GM12875 (cell line): ENCODE measurements at regions not wholly inside any gene's neighbourhood (a gene's known extent, or its start where the extent isn't known, plus 50 kb on each side); places are given as distances from the start of the nearest gene placed in this dataset.

Source experiments
- H3K4me3 ChIP-seq: one replicate; pipeline ENCODE4 v1.5.1; 2011; ENCODE audit warnings: low read depth, low read length, control low read depth
- TF ChIP-seq, protein P1 (sequence below): IDR thresholded peaks from 2 replicates; pipeline ENCODE4 v1.5.1; 2011; ENCODE audit warnings: low read depth, mild to moderate bottlenecking, control low read depth, inconsistent platforms, low read length, moderate library complexity, borderline replicate concordance; ENCODE audit not compliant: insufficient read depth

DNA sequence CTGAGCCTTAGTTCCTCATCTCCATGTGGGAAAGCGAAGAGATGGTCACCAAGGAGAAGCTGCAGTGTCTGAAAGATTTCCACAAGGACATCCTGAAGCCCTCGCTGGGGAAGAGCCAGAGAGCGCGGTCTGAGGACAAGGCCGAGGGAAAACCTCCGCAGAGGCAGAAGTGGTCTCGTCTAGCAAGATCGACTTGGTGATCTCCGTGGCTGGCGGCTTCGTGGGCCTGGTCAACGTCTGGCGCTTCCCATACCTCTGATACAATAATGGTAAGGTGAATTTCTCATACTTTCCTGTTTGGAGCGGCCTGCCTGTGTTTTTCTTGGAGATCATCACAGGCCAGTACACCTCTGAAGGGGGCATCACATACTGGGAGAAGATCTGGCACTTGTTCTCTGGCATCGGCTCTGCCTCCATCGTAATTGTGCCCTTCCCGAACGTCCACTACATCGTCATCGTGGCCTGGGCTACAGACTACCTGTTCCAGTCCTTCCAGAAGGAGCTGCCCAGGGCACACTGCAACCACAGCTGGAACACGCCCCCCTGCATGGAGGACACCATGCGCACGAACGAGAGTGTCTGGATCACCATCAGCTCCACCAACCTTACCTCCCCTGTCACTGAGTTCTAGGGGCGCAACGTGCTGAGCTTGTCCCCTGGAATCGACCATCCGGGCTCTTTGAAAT lies 841.1 kb upstream of the TMPRSS15 start:
- TF ChIP-seq, protein P1, sequence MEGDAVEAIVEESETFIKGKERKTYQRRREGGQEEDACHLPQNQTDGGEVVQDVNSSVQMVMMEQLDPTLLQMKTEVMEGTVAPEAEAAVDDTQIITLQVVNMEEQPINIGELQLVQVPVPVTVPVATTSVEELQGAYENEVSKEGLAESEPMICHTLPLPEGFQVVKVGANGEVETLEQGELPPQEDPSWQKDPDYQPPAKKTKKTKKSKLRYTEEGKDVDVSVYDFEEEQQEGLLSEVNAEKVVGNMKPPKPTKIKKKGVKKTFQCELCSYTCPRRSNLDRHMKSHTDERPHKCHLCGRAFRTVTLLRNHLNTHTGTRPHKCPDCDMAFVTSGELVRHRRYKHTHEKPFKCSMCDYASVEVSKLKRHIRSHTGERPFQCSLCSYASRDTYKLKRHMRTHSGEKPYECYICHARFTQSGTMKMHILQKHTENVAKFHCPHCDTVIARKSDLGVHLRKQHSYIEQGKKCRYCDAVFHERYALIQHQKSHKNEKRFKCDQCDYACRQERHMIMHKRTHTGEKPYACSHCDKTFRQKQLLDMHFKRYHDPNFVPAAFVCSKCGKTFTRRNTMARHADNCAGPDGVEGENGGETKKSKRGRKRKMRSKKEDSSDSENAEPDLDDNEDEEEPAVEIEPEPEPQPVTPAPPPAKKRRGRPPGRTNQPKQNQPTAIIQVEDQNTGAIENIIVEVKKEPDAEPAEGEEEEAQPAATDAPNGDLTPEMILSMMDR, result no peak
- no peak overlapping the region for H3K4me3 ChIP-seq

DNA sequence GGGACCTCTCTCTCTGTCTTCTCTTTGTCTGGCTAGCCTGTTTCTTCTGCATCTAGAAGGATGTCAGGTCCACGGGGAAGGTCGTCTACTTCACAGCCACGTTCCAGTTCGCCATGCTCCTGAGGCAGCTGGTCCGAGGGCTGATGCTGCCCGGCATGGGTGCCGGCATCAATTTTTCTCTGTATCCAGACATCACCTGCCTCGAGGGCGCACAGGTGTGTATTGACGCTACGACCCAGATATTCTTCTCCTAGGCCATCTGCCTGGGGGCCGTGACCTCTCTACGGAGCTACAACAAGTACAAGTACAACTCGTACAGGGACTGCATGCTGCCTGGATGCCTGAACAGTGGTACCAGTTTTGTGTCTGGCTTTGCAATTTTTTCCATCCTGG lies 841.6 kb upstream of the TMPRSS15 start:
- H3K4me3 ChIP-seq, result no peak overlapping the region
- TF ChIP-seq, protein P1, result no peak

DNA sequence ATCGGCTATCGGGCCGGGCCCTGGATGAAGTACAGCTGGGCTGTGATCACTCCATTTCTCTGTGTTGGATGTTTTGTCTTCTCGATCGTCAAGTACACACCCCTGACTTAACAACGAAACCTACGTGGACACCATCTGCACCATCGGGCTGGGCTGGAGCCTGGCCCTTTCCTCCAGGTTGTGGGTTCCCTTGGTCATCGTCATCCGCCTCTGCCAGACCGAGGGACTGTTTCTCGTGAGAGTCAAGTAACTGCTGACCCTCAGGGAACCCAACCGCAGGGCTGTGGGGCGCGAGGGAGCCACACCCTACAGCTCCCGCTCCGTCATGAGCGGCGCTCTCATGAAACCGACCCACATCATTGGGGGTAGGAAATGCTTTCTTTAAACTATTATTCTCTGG lies 842.4 kb upstream of the TMPRSS15 start:
- TF ChIP-seq, protein P1, result no peak
- H3K4me3 ChIP-seq, result no peak overlapping the region

DNA sequence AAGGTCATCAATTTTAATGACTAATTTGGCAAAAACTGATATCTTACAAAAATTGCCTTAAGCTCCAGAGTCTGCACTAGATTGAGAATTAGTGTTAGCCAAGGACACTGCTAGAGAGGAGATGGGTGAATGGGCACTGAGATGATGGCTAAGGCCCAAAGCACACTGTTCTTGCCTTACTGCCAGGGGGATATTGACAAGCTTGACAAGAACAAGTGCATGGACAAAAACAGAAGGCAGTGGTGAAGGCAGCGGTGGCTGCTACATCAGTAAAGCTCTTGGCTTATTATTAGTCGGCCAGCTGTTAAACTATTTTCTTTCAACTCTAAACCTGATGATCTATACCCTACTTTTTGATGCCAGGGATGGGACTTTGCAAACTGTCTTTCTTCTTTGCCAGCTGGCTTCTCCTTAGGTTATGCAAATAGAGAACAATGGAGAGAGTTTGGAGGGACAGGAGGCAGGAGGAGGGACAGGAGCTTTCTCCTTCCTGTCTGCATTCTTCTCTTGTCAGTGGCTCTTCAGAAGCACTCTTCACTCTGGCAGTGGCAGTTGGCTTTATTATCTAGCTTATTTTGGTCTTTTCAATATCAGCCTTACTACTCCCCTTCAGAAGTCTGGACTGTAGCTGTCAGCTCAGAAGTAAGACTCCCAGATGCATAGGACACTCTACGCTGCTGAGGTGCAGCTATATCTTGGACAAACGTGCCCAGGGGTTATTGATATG lies 853.5 kb upstream of the TMPRSS15 start:
- H3K4me3 ChIP-seq, result no peak overlapping the region

DNA sequence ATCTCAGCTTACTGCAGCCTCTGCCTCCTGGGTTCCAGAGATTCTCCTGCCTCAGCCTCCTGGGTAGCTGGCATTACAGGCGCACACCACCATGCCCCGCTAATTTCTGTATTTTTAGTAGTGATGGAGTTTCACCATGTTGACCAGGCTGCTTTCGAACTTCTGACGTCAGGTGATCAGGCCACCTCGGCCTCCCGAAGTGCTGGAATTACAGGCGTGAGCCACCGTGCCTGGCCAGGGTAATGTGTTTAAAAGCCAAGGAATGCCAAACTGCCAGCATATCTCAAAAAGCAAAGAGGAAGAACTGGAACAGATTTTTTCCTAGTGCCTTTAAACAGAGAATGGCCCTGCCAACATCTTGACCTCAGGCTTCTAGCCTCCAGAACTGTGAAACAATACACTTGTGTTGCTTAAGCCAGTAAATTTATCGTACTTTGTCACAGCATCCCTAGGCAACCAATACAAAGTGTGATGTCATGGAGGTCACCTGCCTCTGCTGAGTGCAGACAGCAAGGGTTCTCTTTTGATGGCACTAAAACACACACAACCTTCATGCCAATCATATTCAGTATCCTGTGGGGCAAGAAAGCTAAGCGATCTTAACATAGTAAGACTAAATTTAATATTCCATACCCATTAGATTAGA lies 858.3 kb upstream of the TMPRSS15 start:
- TF ChIP-seq, protein P1, result no peak
- H3K4me3 ChIP-seq, result no peak overlapping the region

More for the DNA sequence above, 853.5 kb upstream of the TMPRSS15 start:
- TF ChIP-seq, protein P1, result no peak

DNA sequence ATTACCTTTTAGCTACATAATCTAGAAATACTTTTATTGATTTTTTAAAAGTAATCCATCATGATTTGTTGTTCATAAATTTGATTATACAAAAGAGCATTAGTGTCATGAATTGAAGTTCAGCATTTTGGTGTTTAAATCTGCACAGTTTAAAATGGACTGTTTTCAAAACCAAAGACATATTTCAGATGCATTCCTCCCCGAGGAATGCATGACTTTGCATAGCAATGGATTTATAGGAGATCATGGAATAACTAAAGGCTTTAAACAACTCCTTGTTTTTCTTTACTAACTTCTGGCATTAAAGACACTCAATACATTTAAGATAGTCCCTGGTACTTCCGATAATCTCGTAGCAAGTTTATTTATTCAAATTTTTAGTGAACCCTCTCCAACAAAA lies 863.1 kb upstream of the TMPRSS15 start:
- H3K4me3 ChIP-seq, result no peak overlapping the region
- TF ChIP-seq, protein P1, result no peak
